MM.1S (cell line): ENCODE measurements at regions not wholly inside any gene's neighbourhood (a gene's known extent, or its start where the extent isn't known, plus 50 kb on each side); places are given as distances from the start of the nearest gene placed in this dataset.

Experiments used
- DNase-seq: peaks from one replicate; pipeline ENCODE4 v3.0.0-alpha.2; 2015
- H2AFZ ChIP-seq: fragments of 300-600 bp; sonication (generic); 2 replicates; pipeline ENCODE4 v1.6.0; 2016; ENCODE audit warnings: antibody characterized with exemption, low read length
- H3F3A ChIP-seq: fragments of 300-600 bp; sonication (generic); 2 replicates; pipeline ENCODE4 v1.6.1; 2016; ENCODE audit warnings: mild to moderate bottlenecking, antibody characterized with exemption, low read length, moderate library complexity, mixed read lengths; ENCODE audit not compliant: insufficient read depth
- H3K27ac ChIP-seq: fragments of 300-600 bp; sonication (generic); 2 replicates; pipeline ENCODE4 v1.5.1; 2016; ENCODE audit warnings: mild to moderate bottlenecking, low read length
- H3K27me3 ChIP-seq: fragments of 300-600 bp; sonication (generic); replicated peaks from 2 replicates; pipeline ENCODE4 v1.6.0; 2016; ENCODE audit warnings: low read length; ENCODE audit not compliant: insufficient read depth
- H3K36me3 ChIP-seq: fragments of 300-600 bp; sonication (generic); replicated peaks from 2 replicates; pipeline ENCODE4 v1.6.1; 2016; ENCODE audit warnings: mild to moderate bottlenecking, low read length, mixed read lengths; ENCODE audit not compliant: insufficient read depth
- H3K4me1 ChIP-seq: fragments of 300-600 bp; sonication (generic); 2 replicates; pipeline ENCODE4 v1.6.1; 2016; ENCODE audit warnings: low read length, mixed read lengths
- H3K4me2 ChIP-seq: fragments of 300-600 bp; sonication (generic); 2 replicates; pipeline ENCODE4 v1.6.0; 2016; ENCODE audit warnings: low read depth, low read length
- H3K4me3 ChIP-seq: fragments of 300-600 bp; sonication (generic); 2 replicates; pipeline ENCODE4 v1.5.1; 2016; ENCODE audit warnings: low read length, mixed read lengths
- H3K79me2 ChIP-seq: fragments of 300-600 bp; sonication (generic); 2 replicates; pipeline ENCODE4 v1.6.1; 2016; ENCODE audit warnings: mixed run types, low read length, mixed read lengths
- H3K9ac ChIP-seq: fragments of 300-600 bp; sonication (generic); 2 replicates; pipeline ENCODE4 v1.6.1; 2016; ENCODE audit warnings: low read length, mixed read lengths
- H3K9me2 ChIP-seq: fragments of 300-600 bp; sonication (generic); replicated peaks from 2 replicates; pipeline ENCODE4 v1.6.1; 2016; ENCODE audit warnings: mild to moderate bottlenecking, low read length, mixed read lengths; ENCODE audit not compliant: insufficient read depth
- H3K9me3 ChIP-seq: fragments of 300-600 bp; sonication (generic); replicated peaks from 2 replicates; pipeline ENCODE4 v1.6.1; 2016; ENCODE audit warnings: mild to moderate bottlenecking, low read length, mixed read lengths; ENCODE audit not compliant: insufficient read depth
- H4K20me1 ChIP-seq: fragments of 300-600 bp; sonication (generic); 2 replicates; pipeline ENCODE4 v1.6.1; 2016; ENCODE audit warnings: mild to moderate bottlenecking, low read length, moderate library complexity, mixed read lengths; ENCODE audit not compliant: insufficient read depth
- CTCF ChIP-seq: fragments of 300-600 bp; sonication (generic); IDR thresholded peaks from 2 replicates; pipeline ENCODE4 v1.5.1; 2016; ENCODE audit warnings: antibody characterized with exemption, low read length, mixed read lengths
- EZH2 ChIP-seq: fragments of 300-600 bp; sonication (generic); optimal IDR thresholded peaks from 2 replicates; pipeline ENCODE3; 2017; ENCODE audit warnings: low read depth, mild to moderate bottlenecking, antibody characterized with exemption, low read length, mixed read lengths
- EZH2phosphoT487 ChIP-seq: fragments of 300-600 bp; sonication (generic); IDR thresholded peaks from 2 replicates; pipeline ENCODE4 v1.6.1; 2018; ENCODE audit warnings: antibody characterized with exemption, low read length

- Histone ChIP-seq H4K20me1 (no peaks in the 10 kb centered on the region), H3K4me3 (no peak overlapping the region), H3K9me3 (no peaks in the 10 kb centered on the region), H3K79me2 (no peaks in the 10 kb centered on the region), H3K9ac (no peak overlapping the region), H3K4me2 (no peak overlapping the region), H3K27me3 (no peaks in the 10 kb centered on the region), H3K9me2 (no peaks in the 10 kb centered on the region), H3K36me3 (no peaks in the 10 kb centered on the region), H2AFZ (no peak overlapping the region), H3F3A (no peaks in the 10 kb centered on the region), H3K27ac (no peak overlapping the region), H3K4me1 (no peaks in the 10 kb centered on the region)
- TF ChIP-seq EZH2phosphoT487 (no peak), CTCF (no peak), EZH2 (no peak)
- no peak for DNase-seq
Measured at GRCh38 chr2:239726091-239726591, 299.0 kb downstream of the NDUFA10 start.

DNA sequence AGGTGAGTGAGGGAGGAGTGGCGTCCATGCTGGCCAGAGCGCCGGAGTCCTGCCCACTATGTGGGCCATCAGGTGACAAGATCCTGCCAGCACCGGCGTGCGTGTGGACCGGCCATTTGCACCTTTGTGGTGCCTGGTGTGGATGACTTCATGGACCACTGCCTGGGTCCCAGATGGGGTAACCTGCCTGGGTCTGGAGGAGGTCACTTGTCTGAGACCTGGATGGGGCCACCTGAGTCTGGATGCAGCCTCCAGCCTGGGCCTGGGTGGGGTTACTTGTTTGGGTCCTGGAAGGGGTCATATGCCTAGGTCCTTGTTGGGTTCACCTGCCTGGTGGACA, 299.6 kb downstream of the NDUFA10 start:
- Histone ChIP-seq H3K79me2 (no peaks in the 10 kb centered on the region), H3K27me3 (no peaks in the 10 kb centered on the region), H3K4me1 (no peaks in the 10 kb centered on the region)

GRCh38 chr2:239724851-239725550, 300.1 kb downstream of the NDUFA10 start:
- Histone ChIP-seq H3K9me2 (no peaks in the 10 kb centered on the region), H3K4me1 (no peaks in the 10 kb centered on the region), H3K27ac (no peak overlapping the region), H3K9me3 (no peaks in the 10 kb centered on the region), H3K79me2 (no peaks in the 10 kb centered on the region), H4K20me1 (no peaks in the 10 kb centered on the region), H3K4me2 (no peak overlapping the region), H3F3A (no peaks in the 10 kb centered on the region), H3K9ac (no peak overlapping the region), H3K27me3 (no peaks in the 10 kb centered on the region), H2AFZ (no peak overlapping the region), H3K36me3 (no peaks in the 10 kb centered on the region), H3K4me3 (no peak overlapping the region)
- DNase-seq: no peak
- TF ChIP-seq EZH2phosphoT487 (no peak), EZH2 (no peak), CTCF (no peak)

More for the DNA sequence above, 299.6 kb downstream of the NDUFA10 start:
- Histone ChIP-seq H3K9me2 (no peaks in the 10 kb centered on the region), H3K27ac (no peak overlapping the region), H4K20me1 (no peaks in the 10 kb centered on the region), H3K36me3 (no peaks in the 10 kb centered on the region), H3K4me3 (no peak overlapping the region), H3K4me2 (no peak overlapping the region), H3K9ac (no peak overlapping the region), H3F3A (no peaks in the 10 kb centered on the region), H2AFZ (no peak overlapping the region), H3K9me3 (no peaks in the 10 kb centered on the region)
- DNase-seq: no peak
- TF ChIP-seq EZH2: no peak
- no peak for TF ChIP-seq EZH2phosphoT487
- TF ChIP-seq CTCF: no peak
